NCI-H1436 (cell line): ENCODE measurements at regions not wholly inside any gene's neighbourhood (a gene's known extent, or its start where the extent isn't known, plus 50 kb on each side); places are given as distances from the start of the nearest gene placed in this dataset.
"Not testable (repeated sequence)": the region's sequence is repeated elsewhere in the genome, so short reads cannot be mapped to it uniquely, and the experiment has no call there.

ENCODE experiments used
- DNase-seq: peaks from one replicate; lab custom pipeline; 2025; lab: John Stamatoyannopoulos, UW

GRCh38 chr16:85276721-85277120 lies 164.4 kb upstream of the CIBAR2 start:
- no peak for DNase-seq

GRCh38 chr16:85278839-85279238 lies 166.6 kb upstream of the CIBAR2 start:
- DNase-seq, result no peak

GRCh38 chr16:85279402-85279801 lies 167.1 kb upstream of the CIBAR2 start:
- DNase-seq, result no peak

- DNase-seq, result no peak
These were observed 167.7 kb upstream of the CIBAR2 start for GRCh38 chr16:85279825-85280545.

GRCh38 chr16:85281181-85281580 lies 168.9 kb upstream of the CIBAR2 start:
- DNase-seq, result peak; percentile 55

- no peak for DNase-seq
These were observed 170.6 kb upstream of the CIBAR2 start for GRCh38 chr16:85282842-85283241.

- no peak for DNase-seq
These were observed 171.2 kb upstream of the CIBAR2 start for GRCh38 chr16:85283305-85284050.

- DNase-seq, result no peak
These were observed 172.0 kb upstream of the CIBAR2 start for GRCh38 chr16:85284141-85284817.

GRCh38 chr16:85285681-85286065 lies 173.4 kb upstream of the CIBAR2 start:
- DNase-seq, result no peak

- DNase-seq, result no peak
These were observed 174.0 kb upstream of the CIBAR2 start for GRCh38 chr16:85286066-85286831.

- no peak for DNase-seq
These were observed 174.9 kb upstream of the CIBAR2 start for GRCh38 chr16:85286951-85287814.

GRCh38 chr16:85287815-85288109 lies 175.5 kb upstream of the CIBAR2 start:
- DNase-seq, result not testable (repeated sequence)

- DNase-seq, result no peak
These were observed 176.1 kb upstream of the CIBAR2 start for GRCh38 chr16:85288341-85288868.

GRCh38 chr16:85288869-85289660 lies 176.8 kb upstream of the CIBAR2 start:
- DNase-seq, result no peak

GRCh38 chr16:85289760-85290625 lies 177.7 kb upstream of the CIBAR2 start:
- no peak for DNase-seq

- DNase-seq, result no peak
These were observed 178.5 kb upstream of the CIBAR2 start for GRCh38 chr16:85290626-85291301.

GRCh38 chr16:85291302-85292148 lies 179.3 kb upstream of the CIBAR2 start:
- DNase-seq, result no peak

GRCh38 chr16:85293458-85293857 lies 181.2 kb upstream of the CIBAR2 start:
- DNase-seq, result no peak
